GM12891 (cell line): ENCODE measurements at regions not wholly inside any gene's neighbourhood (a gene's known extent, or its start where the extent isn't known, plus 50 kb on each side); places are given as distances from the start of the nearest gene placed in this dataset.

Experiments
- POLR2A ChIP-seq: IDR thresholded peaks from 2 replicates; pipeline ENCODE4 v1.6.1; 2011; ENCODE audit warnings: low read depth, low read length, control low read depth
- POLR2AphosphoS5 ChIP-seq: IDR thresholded peaks from 2 replicates; pipeline ENCODE4 v1.6.1; 2011; ENCODE audit warnings: low read depth, low read length, control low read depth
- TAF1 ChIP-seq: IDR thresholded peaks from 2 replicates; pipeline ENCODE4 v1.6.1; 2011; ENCODE audit warnings: low read depth, low read length, control low read depth

DNA sequence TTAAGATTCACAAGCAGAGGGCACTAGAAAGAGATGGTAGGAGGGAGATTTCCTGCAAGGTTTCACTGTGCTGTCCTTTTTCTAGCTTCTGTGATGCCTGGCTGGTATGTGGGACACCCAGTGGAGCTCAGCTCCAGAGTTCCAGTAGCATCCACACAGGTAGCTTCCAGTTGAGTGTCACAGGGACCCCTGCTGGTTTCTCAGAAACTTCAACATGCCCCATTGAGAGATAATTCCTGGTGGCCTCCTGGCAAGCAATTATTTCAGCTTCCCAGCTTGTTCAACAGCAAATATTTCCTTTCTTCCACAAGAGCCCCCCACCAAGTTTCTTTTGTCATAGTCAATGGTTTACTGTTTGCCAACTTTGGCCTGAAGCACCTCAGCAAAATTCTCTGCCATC, 858.7 kb downstream of the REEP3 start:
- TF ChIP-seq TAF1 = no peak
- no peak for TF ChIP-seq POLR2A
- TF ChIP-seq POLR2AphosphoS5 = no peak
